ENCODE measurements at regions not wholly inside any gene's neighbourhood (a gene's known extent, or its start where the extent isn't known, plus 50 kb on each side); places are given as distances from the start of the nearest gene placed in this dataset.

GRCh38 chr9:92180669-92181181 lies 65.5 kb upstream of the SPTLC1 start:
- Mint-ChIP-seq H3K27ac (no peak overlapping the region), H3K27me3 (peaks cover 15% of the 10 kb centered on the region), H3K4me1 (no peaks in the 10 kb centered on the region), H3K9me3 (no peaks in the 10 kb centered on the region), H3K36me3 (ENCODE audit: low read depth) (no peaks in the 10 kb centered on the region), H3K4me3 (no peak overlapping the region)
- POLR2A ChIA-PET, result no interaction called here
- no peak for DNase-seq
- CTCF ChIA-PET, result no interaction called here

GRCh38 chr9:92180002-92180400 lies 64.8 kb upstream of the SPTLC1 start:
- peaks cover 14% of the 10 kb centered on the region for H3K27me3 Mint-ChIP-seq
- CTCF ChIA-PET, result no interaction called here

GRCh38 chr9:92179286-92180001 lies 64.2 kb upstream of the SPTLC1 start:
- Mint-ChIP-seq H3K4me1 (no peaks in the 10 kb centered on the region), H3K4me3 (no peak overlapping the region), H3K36me3 (ENCODE audit: low read depth) (no peaks in the 10 kb centered on the region), H3K9me3 (no peaks in the 10 kb centered on the region), H3K27me3 (peaks cover 11% of the 10 kb centered on the region), H3K27ac (no peak overlapping the region)
- no peak for DNase-seq
- ChIA-PET CTCF (no interaction called here), POLR2A (no interaction called here)

More at GRCh38 chr9:92180002-92180400, 64.8 kb upstream of the SPTLC1 start:
- no peaks in the 10 kb centered on the region for H3K4me1 Mint-ChIP-seq
- DNase-seq, result no peak
- no peak overlapping the region for H3K27ac Mint-ChIP-seq
- no peaks in the 10 kb centered on the region for H3K36me3 Mint-ChIP-seq (ENCODE audit: low read depth)
- H3K9me3 Mint-ChIP-seq, result no peaks in the 10 kb centered on the region
- H3K4me3 Mint-ChIP-seq, result no peak overlapping the region
- POLR2A ChIA-PET, result no interaction called here

- Mint-ChIP-seq H3K36me3 (ENCODE audit: low read depth) (no peaks in the 10 kb centered on the region), H3K27me3 (peaks cover 4% of the 10 kb centered on the region), H3K27ac (no peak overlapping the region), H3K4me1 (no peaks in the 10 kb centered on the region), H3K4me3 (no peak overlapping the region), H3K9me3 (no peaks in the 10 kb centered on the region)
- no peak for DNase-seq
- CTCF ChIA-PET, result interaction anchor here (4.3 kb wide), 1 partner anchor 38 kb away, joined by 15 read pairs; no protein-coding TSS in a partner anchor
- POLR2A ChIA-PET, result no interaction called here
These were observed 62.4 kb upstream of the SPTLC1 start for GRCh38 chr9:92177591-92177990.

- no peak for DNase-seq
- ChIA-PET POLR2A (no interaction called here), CTCF (interaction anchor here (4.3 kb wide), 1 partner anchor 37 kb away, joined by 15 read pairs; no protein-coding TSS in a partner anchor)
- H3K9me3 Mint-ChIP-seq, result no peaks in the 10 kb centered on the region
- H3K36me3 Mint-ChIP-seq (ENCODE audit: low read depth), result no peaks in the 10 kb centered on the region
- no peaks in the 10 kb centered on the region for H3K4me1 Mint-ChIP-seq
- H3K27ac Mint-ChIP-seq, result no peak overlapping the region
- H3K4me3 Mint-ChIP-seq, result no peak overlapping the region
- H3K27me3 Mint-ChIP-seq, result peaks cover 4% of the 10 kb centered on the region
These were observed 61.6 kb upstream of the SPTLC1 start for GRCh38 chr9:92176800-92177185.

GRCh38 chr9:92176068-92176799 lies 61.0 kb upstream of the SPTLC1 start:
- POLR2A ChIA-PET, result no interaction called here
- Mint-ChIP-seq H3K4me3 (no peak overlapping the region), H3K36me3 (ENCODE audit: low read depth) (no peaks in the 10 kb centered on the region), H3K9me3 (no peaks in the 10 kb centered on the region), H3K4me1 (no peaks in the 10 kb centered on the region), H3K27me3 (peaks cover 8% of the 10 kb centered on the region), H3K27ac (no peak overlapping the region)
- no peak for DNase-seq
- CTCF ChIA-PET, result interaction anchor here (0.6 to 4.3 kb wide), 2 partner anchors 37 to 155 kb away, joined by 3 to 15 read pairs; no protein-coding TSS in a partner anchor

- Mint-ChIP-seq H3K27ac (no peak overlapping the region), H3K9me3 (no peaks in the 10 kb centered on the region), H3K36me3 (ENCODE audit: low read depth) (no peaks in the 10 kb centered on the region), H3K27me3 (peaks cover 13% of the 10 kb centered on the region), H3K4me1 (no peaks in the 10 kb centered on the region), H3K4me3 (no peak overlapping the region)
- ChIA-PET POLR2A (no interaction called here), CTCF (interaction anchor here (4.3 kb wide), 1 partner anchor 36 kb away, joined by 15 read pairs; no protein-coding TSS in a partner anchor)
- DNase-seq, result no peak
These were observed 60.2 kb upstream of the SPTLC1 start for GRCh38 chr9:92175441-92175840.

GRCh38 chr9:92173318-92173717 lies 58.1 kb upstream of the SPTLC1 start:
- CTCF ChIA-PET, result interaction anchor here (0.9 kb wide), 1 partner anchor 33 kb away, joined by 3 read pairs; no protein-coding TSS in a partner anchor
- POLR2A ChIA-PET, result no interaction called here
- Mint-ChIP-seq H3K4me1 (no peaks in the 10 kb centered on the region), H3K4me3 (no peak overlapping the region), H3K36me3 (ENCODE audit: low read depth) (no peaks in the 10 kb centered on the region), H3K27me3 (peaks cover 15% of the 10 kb centered on the region), H3K9me3 (no peaks in the 10 kb centered on the region), H3K27ac (no peak overlapping the region)
- DNase-seq, result no peak

- no peak overlapping the region for H3K4me3 Mint-ChIP-seq
- H3K27ac Mint-ChIP-seq, result no peak overlapping the region
- CTCF ChIA-PET, result interaction anchor here (0.8 kb wide), 1 partner anchor 33 kb away, joined by 3 read pairs; no protein-coding TSS in a partner anchor
- peaks cover 18% of the 10 kb centered on the region for H3K27me3 Mint-ChIP-seq
- DNase-seq, result no peak
- POLR2A ChIA-PET, result no interaction called here
- H3K9me3 Mint-ChIP-seq, result no peaks in the 10 kb centered on the region
- no peaks in the 10 kb centered on the region for H3K36me3 Mint-ChIP-seq (ENCODE audit: low read depth)
- no peaks in the 10 kb centered on the region for H3K4me1 Mint-ChIP-seq
These were observed 56.6 kb upstream of the SPTLC1 start for GRCh38 chr9:92171822-92172221.

GRCh38 chr9:92171281-92171680 lies 56.1 kb upstream of the SPTLC1 start:
- Mint-ChIP-seq H3K4me3 (no peak overlapping the region), H3K27ac (no peak overlapping the region), H3K9me3 (no peaks in the 10 kb centered on the region), H3K27me3 (peaks cover 18% of the 10 kb centered on the region), H3K36me3 (ENCODE audit: low read depth) (no peaks in the 10 kb centered on the region), H3K4me1 (no peaks in the 10 kb centered on the region)
- DNase-seq, result no peak
- CTCF ChIA-PET, result interaction anchor here (0.8 kb wide), 1 partner anchor 32 kb away, joined by 3 read pairs; no protein-coding TSS in a partner anchor
- POLR2A ChIA-PET, result no interaction called here

- POLR2A ChIA-PET, result no interaction called here
- H3K4me1 Mint-ChIP-seq, result no peaks in the 10 kb centered on the region
- H3K4me3 Mint-ChIP-seq, result no peak overlapping the region
- CTCF ChIA-PET, result no interaction called here
- H3K9me3 Mint-ChIP-seq, result no peaks in the 10 kb centered on the region
- peaks cover 18% of the 10 kb centered on the region for H3K27me3 Mint-ChIP-seq
- H3K36me3 Mint-ChIP-seq (ENCODE audit: low read depth), result no peaks in the 10 kb centered on the region
- no peak overlapping the region for H3K27ac Mint-ChIP-seq
- DNase-seq, result no peak
These were observed 55.6 kb upstream of the SPTLC1 start for GRCh38 chr9:92170848-92171247.

GRCh38 chr9:92165484-92165883 lies 50.3 kb upstream of the SPTLC1 start:
- H3K27ac Mint-ChIP-seq, result no peak overlapping the region
- no peaks in the 10 kb centered on the region for H3K4me1 Mint-ChIP-seq
- POLR2A ChIA-PET, result no interaction called here
- H3K27me3 Mint-ChIP-seq, result peaks cover 17% of the 10 kb centered on the region
- no peak for DNase-seq
- H3K36me3 Mint-ChIP-seq (ENCODE audit: low read depth), result no peaks in the 10 kb centered on the region
- H3K4me3 Mint-ChIP-seq, result no peak overlapping the region
- CTCF ChIA-PET, result interaction anchor here (2.0 kb wide), 1 partner anchor 47 kb away, joined by 4 read pairs; no protein-coding TSS in a partner anchor
- H3K9me3 Mint-ChIP-seq, result no peaks in the 10 kb centered on the region

Measured in activated CD4-positive, alpha-beta memory T cell treated with anti-CD3 and anti-CD28 coated beads, Interleukin-2, amount 10 ng/mL, durations not matched to agents 7 days and 5 days (primary cell).